ENCODE measurements at regions not wholly inside any gene's neighbourhood (a gene's known extent, or its start where the extent isn't known, plus 50 kb on each side); places are given as distances from the start of the nearest gene placed in this dataset.

DNA sequence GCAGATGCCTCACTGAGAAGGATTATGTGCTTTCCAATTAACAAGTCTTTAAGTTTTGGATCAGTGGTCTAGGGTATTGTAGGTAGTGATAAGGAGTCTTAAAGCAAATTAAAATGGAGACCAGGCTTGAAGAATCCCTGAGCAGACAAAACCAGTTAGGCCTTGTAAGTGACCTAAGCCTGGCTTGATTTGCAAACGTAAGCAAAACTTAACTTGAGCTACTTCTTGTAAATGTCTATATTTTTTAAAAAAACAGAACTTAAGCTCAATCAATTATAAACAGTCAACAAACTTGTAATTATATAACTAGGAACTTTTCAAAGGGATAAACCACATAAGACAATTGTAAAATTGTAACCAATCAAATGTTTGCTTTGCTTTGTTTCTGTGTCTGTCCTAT lies 72.7 kb upstream of the NALF2 start:
- TF ChIP-seq, protein P1, sequence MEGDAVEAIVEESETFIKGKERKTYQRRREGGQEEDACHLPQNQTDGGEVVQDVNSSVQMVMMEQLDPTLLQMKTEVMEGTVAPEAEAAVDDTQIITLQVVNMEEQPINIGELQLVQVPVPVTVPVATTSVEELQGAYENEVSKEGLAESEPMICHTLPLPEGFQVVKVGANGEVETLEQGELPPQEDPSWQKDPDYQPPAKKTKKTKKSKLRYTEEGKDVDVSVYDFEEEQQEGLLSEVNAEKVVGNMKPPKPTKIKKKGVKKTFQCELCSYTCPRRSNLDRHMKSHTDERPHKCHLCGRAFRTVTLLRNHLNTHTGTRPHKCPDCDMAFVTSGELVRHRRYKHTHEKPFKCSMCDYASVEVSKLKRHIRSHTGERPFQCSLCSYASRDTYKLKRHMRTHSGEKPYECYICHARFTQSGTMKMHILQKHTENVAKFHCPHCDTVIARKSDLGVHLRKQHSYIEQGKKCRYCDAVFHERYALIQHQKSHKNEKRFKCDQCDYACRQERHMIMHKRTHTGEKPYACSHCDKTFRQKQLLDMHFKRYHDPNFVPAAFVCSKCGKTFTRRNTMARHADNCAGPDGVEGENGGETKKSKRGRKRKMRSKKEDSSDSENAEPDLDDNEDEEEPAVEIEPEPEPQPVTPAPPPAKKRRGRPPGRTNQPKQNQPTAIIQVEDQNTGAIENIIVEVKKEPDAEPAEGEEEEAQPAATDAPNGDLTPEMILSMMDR (conservative IDR thresholded peaks at IDR 0.05; ENCODE audit: low read length) = no peak
- TF ChIP-seq EZH2phosphoT487 (IDR thresholded peaks at IDR 0.05; ENCODE audit: borderline replicate concordance) = no peak

Data from Loucy (cell line).